Stimulated activated CD8-positive, alpha-beta memory T cell treated with anti-CD3 and anti-CD28 coated beads, Interleukin-4, amount 100 ng/mL, for 48 hours (primary cell): ENCODE measurements at regions not wholly inside any gene's neighbourhood (a gene's known extent, or its start where the extent isn't known, plus 50 kb on each side); places are given as distances from the start of the nearest gene placed in this dataset.

Experiments used
- DNase-seq: peaks from one replicate; pipeline ENCODE4 v3.0.0-alpha.2; 2020

DNA sequence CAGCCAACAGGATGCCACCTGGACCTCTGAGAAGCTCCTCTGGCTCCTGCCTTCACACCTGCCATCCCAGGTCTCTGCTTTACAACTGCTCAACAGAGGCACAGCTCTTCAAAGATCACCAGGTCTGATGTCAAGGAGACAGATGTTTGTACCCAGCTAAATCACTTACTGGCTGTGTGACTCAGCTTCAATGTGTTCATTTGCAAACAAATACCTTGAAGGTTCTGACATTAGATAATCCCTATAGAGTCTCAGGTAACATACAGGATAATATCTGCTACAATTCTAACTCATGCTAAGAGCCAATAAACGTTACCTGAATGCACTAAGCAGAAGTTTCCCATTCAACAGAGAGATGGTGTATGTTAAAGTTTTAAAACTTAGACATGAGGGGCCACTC lies 163.4 kb upstream of the IGF1R start:
- DNase-seq = no peak

GRCh38 chr15:98485451-98485850 lies 162.9 kb upstream of the IGF1R start:
- no peak for DNase-seq

- DNase-seq = no peak
Observed at GRCh38 chr15:98493966-98494511, 154.3 kb upstream of the IGF1R start.

GRCh38 chr15:98501192-98501591 lies 147.1 kb upstream of the IGF1R start:
- no peak for DNase-seq

DNA sequence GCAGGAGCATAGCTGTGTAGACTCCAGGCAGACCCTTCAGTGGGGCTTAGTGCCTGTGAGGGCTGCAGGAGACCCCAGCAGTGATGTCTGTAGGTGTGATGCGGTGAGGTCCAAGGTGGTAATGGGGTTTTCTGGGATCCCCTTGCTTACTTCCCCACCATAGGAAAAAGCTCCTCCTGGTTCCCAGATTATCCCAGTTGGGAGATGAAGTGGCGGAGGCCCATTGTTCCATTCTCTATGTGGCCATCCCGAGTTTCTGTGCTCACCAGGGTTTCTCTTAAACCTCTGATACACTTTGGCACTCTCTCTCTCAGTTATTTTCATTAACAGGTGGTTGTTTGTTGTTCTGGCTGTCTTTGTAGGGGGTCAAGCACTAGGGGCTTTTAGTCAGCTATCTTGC lies 146.7 kb upstream of the IGF1R start:
- DNase-seq = no peak

DNA sequence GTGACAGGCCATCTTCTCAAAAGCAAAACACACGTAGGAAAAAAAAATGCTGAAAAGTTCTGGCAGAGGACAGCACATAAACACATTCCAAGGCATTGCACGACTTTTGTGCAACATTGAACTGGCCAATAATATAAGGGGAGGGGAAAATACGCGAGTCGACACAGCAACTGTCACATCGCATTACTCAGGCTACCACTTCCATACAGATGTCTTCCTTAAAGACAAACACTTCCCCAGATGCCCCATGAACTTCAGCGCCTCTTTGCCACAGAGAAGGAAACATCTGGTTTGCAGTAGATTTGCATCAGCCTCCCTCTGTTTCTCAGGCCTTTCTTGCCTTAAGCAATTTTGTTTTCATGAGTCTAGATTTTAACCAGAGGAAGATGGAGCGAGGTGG lies 144.4 kb upstream of the IGF1R start:
- DNase-seq = no peak

- no peak for DNase-seq
Observed at GRCh38 chr15:98504998-98505397, 143.3 kb upstream of the IGF1R start.

DNA sequence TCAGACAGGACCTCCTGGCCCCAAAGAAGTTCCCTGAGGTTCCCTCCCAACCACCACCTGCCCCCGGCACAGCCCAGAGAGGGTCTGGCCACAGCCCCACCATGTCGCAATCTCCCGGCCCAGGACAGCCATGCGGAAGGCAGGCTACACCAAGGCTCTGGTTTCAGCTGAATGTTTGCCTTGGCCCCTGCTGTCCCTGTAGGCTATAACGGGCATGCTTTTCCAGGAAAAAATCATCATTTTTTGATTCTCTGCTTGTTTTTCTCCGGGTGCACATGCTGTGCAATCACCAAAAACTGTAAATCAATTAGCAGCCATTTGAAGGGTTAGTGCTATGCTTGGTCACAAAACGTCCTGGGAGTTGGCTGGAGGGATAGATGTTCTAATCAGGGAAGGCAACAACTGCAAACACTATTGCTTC lies 142.7 kb upstream of the IGF1R start:
- DNase-seq = no peak

DNA sequence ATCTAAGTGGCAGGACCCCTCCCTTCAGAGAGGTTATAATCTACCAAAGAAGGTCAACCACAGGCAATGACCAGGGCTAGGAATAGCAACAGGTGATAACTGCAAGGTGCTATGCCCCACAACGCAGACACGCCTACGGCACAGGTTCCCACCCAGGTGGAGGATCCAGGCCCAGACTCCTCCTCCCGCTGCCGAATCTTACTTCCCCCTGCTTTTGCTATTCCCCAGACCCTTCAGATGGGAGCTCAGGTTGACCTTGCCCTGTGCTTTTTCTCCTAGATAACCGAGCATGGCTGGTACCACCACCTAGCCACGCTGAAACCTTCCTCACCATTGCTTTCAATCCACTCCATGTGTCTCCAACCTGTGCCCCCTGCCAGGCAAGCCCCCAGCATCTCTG lies 142.2 kb upstream of the IGF1R start:
- DNase-seq = no peak

DNA sequence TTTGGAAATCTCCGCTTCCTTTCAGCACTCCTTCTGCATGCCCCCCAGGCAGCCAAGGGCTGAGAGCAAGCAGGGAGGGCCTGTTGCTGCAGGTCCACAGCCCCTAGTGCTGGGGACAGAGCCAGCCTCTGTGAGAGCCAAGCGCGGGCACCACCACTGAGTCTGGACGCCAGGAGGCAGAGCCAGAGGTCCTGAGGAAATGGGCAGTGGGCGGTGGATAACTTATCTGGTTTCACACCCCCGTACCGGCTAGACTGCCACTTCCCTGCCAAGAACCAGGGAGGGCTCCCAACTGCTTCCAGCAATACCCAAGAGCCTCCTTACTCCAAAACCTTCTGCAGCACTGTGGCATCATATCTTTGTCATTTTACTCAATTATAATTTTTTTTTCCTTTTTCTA lies 141.6 kb upstream of the IGF1R start:
- no peak for DNase-seq

GRCh38 chr15:98513428-98513986 lies 134.8 kb upstream of the IGF1R start:
- no peak for DNase-seq

- no peak for DNase-seq
Observed at GRCh38 chr15:98514034-98514622, 134.2 kb upstream of the IGF1R start.

GRCh38 chr15:98518823-98519561 lies 129.3 kb upstream of the IGF1R start:
- peak; percentile 46 for DNase-seq

DNA sequence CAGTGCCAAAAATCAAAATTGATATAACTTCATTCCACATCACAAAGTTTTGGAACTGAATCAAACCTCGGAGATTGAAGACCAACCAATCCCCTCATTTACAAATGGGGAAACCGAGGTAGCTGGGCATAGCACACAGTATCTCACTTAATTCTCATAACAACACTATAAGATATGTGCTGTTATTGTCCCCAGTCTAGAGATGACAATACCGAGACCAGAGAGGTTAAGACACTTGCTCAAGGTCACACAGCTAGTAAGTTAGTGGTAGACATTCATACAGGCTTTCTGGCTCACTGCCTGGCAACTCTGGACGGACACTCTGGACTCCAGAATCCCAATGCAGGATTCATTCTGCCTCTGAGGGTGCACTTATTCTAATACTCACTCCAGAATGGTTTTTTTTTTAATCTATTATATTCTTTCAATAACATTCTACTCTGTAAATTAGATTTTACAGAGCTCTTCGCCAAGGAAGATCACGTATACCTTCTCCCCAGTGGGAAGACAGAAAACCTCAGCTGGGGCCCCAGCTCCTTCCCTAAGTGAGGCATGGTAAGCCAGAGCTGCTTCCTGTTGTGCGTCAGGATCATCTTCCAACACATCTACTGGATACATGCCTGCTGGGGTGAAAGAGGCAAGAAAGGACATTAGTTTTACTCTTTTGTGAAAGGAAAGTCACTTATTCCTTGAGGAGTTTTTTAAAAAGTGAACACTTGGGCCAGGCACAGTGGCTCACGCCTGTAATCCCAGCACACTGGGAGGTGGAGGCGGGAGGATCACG lies 128.4 kb upstream of the IGF1R start:
- DNase-seq = no peak

DNA sequence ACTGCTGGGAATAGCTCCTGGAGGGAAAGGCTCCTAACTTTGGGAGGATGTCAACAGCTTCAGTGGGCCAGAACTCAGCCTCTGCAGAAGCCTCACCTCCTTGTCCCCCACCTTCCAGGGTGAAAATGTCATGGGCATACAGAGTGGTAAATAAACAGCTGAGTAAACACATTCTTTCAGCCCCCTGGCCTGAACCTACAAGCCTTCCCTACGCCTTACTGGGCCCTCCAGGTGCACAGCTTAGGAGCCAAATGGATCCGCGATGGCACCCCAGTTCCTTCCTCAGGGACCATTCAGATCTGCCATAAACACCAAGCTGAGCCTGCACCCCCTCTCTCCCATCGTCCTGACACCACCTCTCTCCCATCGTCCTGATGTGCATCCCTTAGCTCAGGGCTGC lies 126.2 kb upstream of the IGF1R start:
- no peak for DNase-seq

GRCh38 chr15:98523912-98524662 lies 124.3 kb upstream of the IGF1R start:
- no peak for DNase-seq

DNA sequence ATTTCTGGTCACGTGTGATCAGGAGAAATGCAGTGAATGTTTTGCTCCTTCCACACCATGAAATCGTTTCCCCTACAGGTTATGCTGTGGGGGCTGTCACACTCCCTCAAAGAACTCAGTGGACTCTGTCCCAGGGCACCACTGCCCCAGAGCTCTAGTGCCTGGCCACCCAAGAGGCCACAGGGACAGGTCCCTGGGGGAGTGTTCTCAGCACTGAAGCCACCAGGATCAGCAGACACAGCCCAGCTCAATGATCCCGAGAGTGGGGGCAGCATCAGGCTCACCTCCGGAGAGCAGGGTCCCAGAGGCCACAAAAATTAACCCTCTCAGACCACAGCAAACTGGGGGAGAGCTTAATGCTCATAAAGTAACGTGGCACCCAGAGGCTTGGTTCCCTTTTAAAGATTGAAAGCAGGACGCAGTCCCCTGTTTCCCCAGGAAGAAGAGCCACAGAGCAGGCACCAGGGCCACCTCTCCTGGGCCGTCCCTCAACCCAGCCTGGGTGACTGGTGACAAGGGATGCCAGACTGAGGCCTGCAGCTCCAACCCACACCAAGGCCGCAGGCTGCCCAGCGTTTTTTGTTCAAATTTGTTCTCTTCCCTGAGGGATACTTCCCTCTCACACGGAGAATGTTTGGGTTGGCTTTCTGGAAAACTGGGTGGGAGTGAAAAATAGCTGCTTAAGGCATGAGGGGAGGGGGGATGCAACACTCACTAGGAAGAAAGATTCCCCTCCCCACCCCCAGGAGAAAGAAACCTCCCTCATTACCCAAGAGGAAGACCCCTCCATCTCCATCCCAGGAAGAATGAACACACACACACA lies 123.3 kb upstream of the IGF1R start:
- DNase-seq = no peak

GRCh38 chr15:98525661-98526001 lies 122.7 kb upstream of the IGF1R start:
- DNase-seq = no peak

DNA sequence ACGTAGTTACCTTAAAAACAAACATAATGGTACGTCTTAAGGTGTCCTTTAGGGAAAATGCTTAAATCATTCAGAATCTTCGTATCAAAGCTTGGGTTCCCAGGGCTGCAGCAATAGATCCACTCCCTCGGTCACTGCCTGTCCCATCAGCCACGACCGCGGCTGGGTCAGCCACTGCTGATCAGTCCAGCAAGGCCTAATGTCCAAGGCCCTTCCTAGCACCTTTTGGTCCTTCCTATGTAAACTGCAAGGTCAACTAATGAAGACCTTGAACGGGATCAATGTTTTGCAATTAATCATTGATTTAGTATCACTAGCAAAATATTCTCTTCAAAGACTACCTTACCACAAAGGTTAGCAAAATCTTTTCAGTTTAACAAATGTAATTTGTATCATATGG lies 122.2 kb upstream of the IGF1R start:
- no peak for DNase-seq

DNA sequence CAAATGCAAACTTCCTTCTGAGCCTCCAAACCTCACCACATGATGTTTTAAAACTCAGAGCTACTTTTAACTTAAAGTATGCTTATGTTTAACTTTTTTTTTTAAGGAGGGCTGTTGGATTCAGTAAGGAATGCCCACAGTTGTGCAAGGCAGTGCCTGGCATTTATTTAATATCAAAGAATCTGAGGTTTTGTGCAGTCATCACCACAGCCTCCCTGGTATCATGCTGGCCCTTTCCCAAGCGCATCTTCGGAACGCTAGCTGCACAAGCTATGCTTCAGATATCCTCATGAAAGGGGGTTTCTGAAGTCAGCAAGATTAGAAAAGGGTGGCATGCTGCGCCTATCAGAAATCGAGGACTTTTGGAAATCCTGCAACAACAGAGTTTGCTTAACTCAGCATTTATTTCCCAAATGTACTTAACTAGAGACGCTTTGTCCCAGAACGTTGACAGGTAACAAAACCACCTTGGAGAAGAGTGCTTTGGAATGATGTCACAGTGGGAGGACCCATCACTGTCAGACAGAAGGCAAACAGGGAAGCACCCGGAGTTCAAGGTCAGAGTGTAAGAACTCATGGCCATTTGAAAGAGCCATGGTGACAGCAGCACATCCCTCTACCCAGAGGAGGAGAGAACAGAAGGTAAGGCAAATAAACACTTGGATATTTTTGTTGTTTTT lies 120.2 kb upstream of the IGF1R start:
- DNase-seq = no peak
